HCT116 (cell line): ENCODE measurements at regions not wholly inside any gene's neighbourhood (a gene's known extent, or its start where the extent isn't known, plus 50 kb on each side); places are given as distances from the start of the nearest gene placed in this dataset.

Source experiments
- ATAC-seq: fragments of 200-7000 bp; cut with Tn5 transposase; 2 replicates; pipeline ENCODE4 v1.9.1; 2020; ENCODE audit warnings: mild to moderate bottlenecking, moderate library complexity
- BruUV-seq: library from RNA; stranded (reverse); fragments of 400-500 nt; replicated peaks from 2 replicates; lab custom pipeline; 2021; lab: Mats Ljungman, UMichigan
- CTCF ChIA-PET: fragments of 300-600 bp; sonication (Branson Sonifier 250); formaldehyde crosslinking; loops from one replicate; lab custom pipeline; 2021; ENCODE audit warnings: antibody characterized with exemption; lab: Charles Lee
- POLR2A ChIA-PET: fragments of 300-600, 350-600 bp; sonication (Branson Sonifier 250); formaldehyde crosslinking; loops from one replicate; lab custom pipeline; 2021; ENCODE audit warnings: antibody characterized with exemption; lab: Charles Lee
- RAD21 ChIA-PET, 2 experiments: fragments of 300-600 bp; sonication (Branson Sonifier 250); formaldehyde crosslinking; loops; one replicate each; lab custom pipeline; 2023; ENCODE audit warnings: low total read pairs in 2 of 2; ENCODE audit not compliant: uncharacterized antibody in 2 of 2, unreplicated experiment in 2 of 2, low non-redundant PET in 1 of 2; lab: Charles Lee
- DNase-seq: peaks from one replicate; pipeline ENCODE4 v3.0.0-alpha.2; 2010; ENCODE audit warnings: low read depth, low spot score
- H2AFZ ChIP-seq: fragments of 200-600 bp; shearing (Covaris generic), sonication (generic); 2 replicates; pipeline ENCODE4 v1.6.1; 2017; ENCODE audit warnings: low read depth, mixed run types, mixed read lengths, antibody characterized with exemption, low read length; ENCODE audit not compliant: poor library complexity, severe bottlenecking
- H3K27ac ChIP-seq: 2 replicates; pipeline ENCODE4 v1.5.1; 2012; ENCODE audit warnings: low read depth, low read length
- H3K27me3 ChIP-seq: fragments of 200-600 bp; sonication (generic); 2 replicates; pipeline ENCODE4 v1.6.1; 2016; ENCODE audit warnings: mixed run types, low read length, mixed read lengths; ENCODE audit not compliant: insufficient read depth
- H3K36me3 ChIP-seq, 2 experiments: fragments of 200-500 bp in 1 of 2; fragments of 200-600 bp in 1 of 2; sonication (Bioruptor generic) in 1 of 2; sonication (generic) in 1 of 2; 2 replicates each; pipeline versions ENCODE4 v1.5.1 to v1.6.1; 2014 to 2016; ENCODE audit warnings: low read length in 2 of 2, inconsistent platforms in 1 of 2, mixed read lengths in 1 of 2, mixed run types in 1 of 2; ENCODE audit not compliant: insufficient read depth in 2 of 2, control insufficient read depth in 1 of 2
- H3K4me1 ChIP-seq, 2 experiments: fragments of 200-600 bp in 1 of 2; sonication (generic) in 1 of 2; 2 replicates each; pipeline versions ENCODE4 v1.5.1 to v1.6.1; 2012 to 2017; ENCODE audit warnings: low read length in 2 of 2, inconsistent platforms in 1 of 2, mild to moderate bottlenecking in 1 of 2, mixed read lengths in 1 of 2, mixed run types in 1 of 2, moderate library complexity in 1 of 2; ENCODE audit not compliant: insufficient read depth in 2 of 2, control insufficient read depth in 1 of 2
- H3K4me2 ChIP-seq: fragments of 200-600 bp; sonication (generic); 2 replicates; pipeline ENCODE4 v1.6.1; 2017; ENCODE audit warnings: mixed run types, low read length, mixed read lengths
- H3K4me3 ChIP-seq, 2 experiments: fragments of 200-600 bp in 1 of 2; sonication (generic) in 1 of 2; replicated peaks in 1 of 2; 2 replicates each; pipeline ENCODE4 v1.5.1; 2011 to 2016; ENCODE audit warnings: low read length in 2 of 2, control low read depth in 1 of 2, low read depth in 1 of 2, mild to moderate bottlenecking in 1 of 2, mixed read lengths in 1 of 2, mixed run types in 1 of 2
- H3K79me2 ChIP-seq: fragments of 200-600 bp; sonication (generic); 2 replicates; pipeline ENCODE4 v1.6.1; 2017; ENCODE audit warnings: mild to moderate bottlenecking, mixed run types, low read length, moderate library complexity, mixed read lengths; ENCODE audit not compliant: insufficient read depth
- H3K9ac ChIP-seq: fragments of 200-600 bp; sonication (generic); 2 replicates; pipeline ENCODE4 v1.6.1; 2016; ENCODE audit warnings: low read length, mixed read lengths
- H3K9me2 ChIP-seq: fragments of 200-600 bp; sonication (generic), shearing (Covaris generic); 2 replicates; pipeline ENCODE4 v1.6.1; 2017; ENCODE audit warnings: mixed run types, mild to moderate bottlenecking, moderate library complexity; ENCODE audit not compliant: insufficient read depth
- H3K9me3 ChIP-seq, 2 experiments: fragments of 200-500 bp in 1 of 2; fragments of 200-600 bp in 1 of 2; sonication (Bioruptor generic) in 1 of 2; sonication (generic) in 1 of 2; 2 replicates each; pipeline ENCODE4 v1.6.1; 2014 to 2017; ENCODE audit warnings: low read length in 2 of 2, mixed read lengths in 2 of 2, inconsistent platforms in 1 of 2, low read depth in 1 of 2, mild to moderate bottlenecking in 1 of 2, mixed run types in 1 of 2, moderate library complexity in 1 of 2; ENCODE audit not compliant: control insufficient read depth in 1 of 2, insufficient read depth in 1 of 2
- H4K20me1 ChIP-seq: fragments of 200-600 bp; sonication (generic), shearing (Covaris generic); 2 replicates; pipeline ENCODE4 v1.6.1; 2017; ENCODE audit warnings: mixed run types, mild to moderate bottlenecking, moderate library complexity; ENCODE audit not compliant: insufficient read depth
- CBX3 ChIP-seq: IDR thresholded peaks from 2 replicates; pipeline ENCODE4 v1.6.1; 2012; ENCODE audit warnings: low read depth
- CEBPB ChIP-seq: IDR thresholded peaks from 2 replicates; pipeline ENCODE4 v1.6.1; 2012; ENCODE audit warnings: low read depth
- CTCF ChIP-seq, 3 experiments: fragments of 200-600 bp in 1 of 3; sonication (generic) in 1 of 3; IDR thresholded peaks in 2 of 3; conservative IDR thresholded peaks in 1 of 3; 2 replicates each; pipeline ENCODE4 v1.5.1; 2012 to 2017; ENCODE audit warnings: low read depth in 2 of 3, low read length in 2 of 3, antibody characterized with exemption in 1 of 3, borderline replicate concordance in 1 of 3, control low read depth in 1 of 3, mild to moderate bottlenecking in 1 of 3, mixed read lengths in 1 of 3, mixed run types in 1 of 3, moderate library complexity in 1 of 3; ENCODE audit not compliant: insufficient read depth in 1 of 3
- ELF1 ChIP-seq: IDR thresholded peaks from 2 replicates; pipeline ENCODE4 v1.6.1; 2012; ENCODE audit warnings: low read depth, borderline replicate concordance
- EZH2phosphoT487 ChIP-seq: fragments of 200-600 bp; IDR thresholded peaks from 2 replicates; pipeline ENCODE4 v1.6.1; 2018; ENCODE audit warnings: antibody characterized with exemption, borderline replicate concordance
- FOSL1 ChIP-seq: IDR thresholded peaks from 2 replicates; pipeline ENCODE4 v1.6.1; 2012; ENCODE audit warnings: low read depth
- JUND ChIP-seq: IDR thresholded peaks from 2 replicates; pipeline ENCODE4 v1.6.1; 2012
- POLR2A ChIP-seq: IDR thresholded peaks from 2 replicates; pipeline ENCODE4 v1.7.0; 2011; ENCODE audit warnings: borderline replicate concordance; ENCODE audit not compliant: insufficient read depth, insufficient read length; ENCODE audit errors: extremely low read depth
- SP1 ChIP-seq: IDR thresholded peaks from 2 replicates; pipeline ENCODE4 v1.6.1; 2012; ENCODE audit warnings: low read depth
- SRF ChIP-seq: IDR thresholded peaks from 2 replicates; pipeline ENCODE4 v1.6.1; 2012; ENCODE audit warnings: low read depth
- YY1 ChIP-seq: IDR thresholded peaks from 2 replicates; pipeline ENCODE4 v1.6.1; 2011; ENCODE audit warnings: low read length, low read depth, moderate library complexity, mild to moderate bottlenecking; ENCODE audit not compliant: insufficient replicate concordance; ENCODE audit errors: extremely low read depth
- ZNF274 ChIP-seq: fragments of 200-500 bp; sonication (Bioruptor generic); IDR thresholded peaks from 2 replicates; pipeline ENCODE4 v1.6.1; 2014; ENCODE audit warnings: mild to moderate bottlenecking, low read depth, low read length, inconsistent platforms
- intact Hi-C: fragments of 100-400 bp; cut with micrococcal nuclease; formaldehyde crosslinking; loops from 2 replicates; pipeline ENCODE4 v1.10.0; 2022

GRCh38 chr3:14265246-14265962 is 86.8 kb downstream of the LSM3 start:
- H4K20me1 ChIP-seq: no peaks in the 10 kb centered on the region
- no peak overlapping the region for H3K27ac ChIP-seq
- ATAC-seq (no peak), DNase-seq (no peak)
- TF ChIP-seq FOSL1: no peak
- no peak for TF ChIP-seq ELF1
- TF ChIP-seq JUND: no peak
- TF ChIP-seq CEBPB: no peak
- no peak for TF ChIP-seq EZH2phosphoT487
- no peak for TF ChIP-seq POLR2A
- no peak for TF ChIP-seq YY1
- no peak for TF ChIP-seq ZNF274
- TF ChIP-seq CTCF (IDR thresholded peaks at IDR 0.05 in 2 of 3, conservative IDR thresholded peaks at IDR 0.05 in 1 of 3; ENCODE audit: borderline replicate concordance in 1 of 3, insufficient read depth in 1 of 3, low read depth in 2 of 3, low read length in 2 of 3): no peak
- TF ChIP-seq SP1: no peak
- TF ChIP-seq CBX3: no peak
- no peak for TF ChIP-seq SRF
- ChIA-PET RAD21 (interaction anchor here in 1 of 2 experiments (0.7 kb wide), 1 partner anchor 190 kb away, joined by 3 read pairs; no protein-coding TSS in a partner anchor), POLR2A (no interaction called here), CTCF (interaction anchor here (1.5 kb wide), 1 partner anchor 10 kb away, joined by 3 read pairs; no protein-coding TSS in a partner anchor)
- H3K9ac ChIP-seq: no peak overlapping the region
- no peak overlapping the region for H3K4me3 ChIP-seq
- no peak overlapping the region for H2AFZ ChIP-seq
- intact Hi-C loops: no loop called here
- H3K9me3 ChIP-seq: no peaks in the 10 kb centered on the region
- no peaks in the 10 kb centered on the region for H3K79me2 ChIP-seq
- peaks cover 6% of the 10 kb centered on the region; the same call in 1 of the 2 replicates for H3K27me3 ChIP-seq
- no TSS peak for BruUV-seq
- H3K4me2 ChIP-seq: no peak overlapping the region
- no peaks in the 10 kb centered on the region for H3K9me2 ChIP-seq
- peaks cover 0 to 3% of the 10 kb centered on the region in 2 experiments; a peak in 1 of 4 replicates for H3K4me1 ChIP-seq
- no peaks in the 10 kb centered on the region for H3K36me3 ChIP-seq
